GM18502 (cell line): ENCODE measurements at regions not wholly inside any gene's neighbourhood (a gene's known extent, or its start where the extent isn't known, plus 50 kb on each side); places are given as distances from the start of the nearest gene placed in this dataset.
"Not testable (repeated sequence)": the region's sequence is repeated elsewhere in the genome, so short reads cannot be mapped to it uniquely, and the experiment has no call there.

Source experiments
- ATAC-seq: cut with Tn5 transposase; IDR thresholded peaks from one replicate; pipeline ENCODE4 v1.9.1; 2021; ENCODE audit warnings: mild to moderate bottlenecking; ENCODE audit not compliant: unreplicated experiment, poor library complexity

DNA sequence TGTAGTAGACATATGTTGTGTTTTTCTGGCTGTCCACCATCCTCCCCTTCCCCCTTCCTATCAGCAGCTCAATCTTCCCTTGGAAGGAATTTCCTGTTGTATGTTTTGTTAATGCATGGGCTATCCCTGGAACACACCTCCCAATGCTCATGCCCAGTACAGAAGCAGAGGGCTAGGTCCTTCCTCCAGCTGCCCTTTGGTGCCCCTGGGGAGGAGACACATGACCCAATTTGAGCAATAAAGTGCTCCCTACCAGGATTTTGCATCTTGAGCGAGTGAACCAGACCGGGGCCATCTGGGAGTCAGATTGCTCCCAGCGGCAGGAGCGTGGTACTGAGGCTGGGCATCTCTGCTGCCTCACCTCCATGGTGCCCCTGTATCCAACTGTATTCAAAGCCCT lies 141.5 kb upstream of the MED13 start:
- no peak for ATAC-seq

DNA sequence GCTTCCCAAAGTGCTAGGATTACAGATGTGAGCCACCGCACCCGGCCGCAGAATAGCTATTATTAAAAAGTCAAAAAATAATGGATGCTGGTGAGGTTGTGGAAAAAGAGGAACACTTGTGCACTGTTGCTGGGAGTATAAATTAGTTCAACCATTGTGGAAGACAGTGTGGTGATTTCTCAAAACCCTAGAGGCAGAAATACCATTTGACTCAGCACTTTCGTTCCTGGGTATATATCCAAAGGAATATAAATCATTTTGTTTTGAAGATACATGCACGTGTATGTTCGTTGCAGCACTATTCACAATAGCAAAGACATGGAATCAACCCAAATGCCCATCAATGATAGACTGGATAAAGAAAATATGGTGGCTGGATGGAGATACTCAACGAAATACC lies 132.1 kb upstream of the MED13 start:
- not testable (repeated sequence) for ATAC-seq

GRCh38 chr17:62196587-62196986 lies 131.5 kb upstream of the MED13 start:
- not testable (repeated sequence) for ATAC-seq

- no peak for ATAC-seq
Observed at GRCh38 chr17:62194401-62194800, 129.3 kb upstream of the MED13 start.

GRCh38 chr17:62193249-62193648 lies 128.2 kb upstream of the MED13 start:
- no peak for ATAC-seq

GRCh38 chr17:62191390-62192361 lies 126.6 kb upstream of the MED13 start:
- no peak for ATAC-seq

- ATAC-seq = no peak
Observed at GRCh38 chr17:62189377-62189776, 124.3 kb upstream of the MED13 start.

DNA sequence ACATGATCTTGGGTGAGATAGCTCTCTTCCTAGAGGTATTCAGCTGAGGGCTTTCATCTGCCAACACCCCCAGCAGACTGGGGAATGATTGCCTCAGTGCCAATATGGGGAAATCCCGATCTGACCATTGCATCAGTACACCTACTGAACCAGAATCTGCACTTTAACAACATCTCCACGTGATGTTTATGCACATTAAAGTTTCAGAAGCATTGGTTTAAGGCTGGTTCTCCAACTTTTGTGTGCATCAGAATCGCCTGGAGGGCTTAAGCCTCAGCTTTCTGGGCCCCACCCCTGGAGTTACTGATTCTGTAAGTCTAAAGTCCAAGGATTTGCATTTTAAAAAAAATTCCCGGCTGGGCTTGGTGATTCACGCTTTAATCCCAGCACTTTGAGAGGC lies 123.6 kb upstream of the MED13 start:
- ATAC-seq = no peak

DNA sequence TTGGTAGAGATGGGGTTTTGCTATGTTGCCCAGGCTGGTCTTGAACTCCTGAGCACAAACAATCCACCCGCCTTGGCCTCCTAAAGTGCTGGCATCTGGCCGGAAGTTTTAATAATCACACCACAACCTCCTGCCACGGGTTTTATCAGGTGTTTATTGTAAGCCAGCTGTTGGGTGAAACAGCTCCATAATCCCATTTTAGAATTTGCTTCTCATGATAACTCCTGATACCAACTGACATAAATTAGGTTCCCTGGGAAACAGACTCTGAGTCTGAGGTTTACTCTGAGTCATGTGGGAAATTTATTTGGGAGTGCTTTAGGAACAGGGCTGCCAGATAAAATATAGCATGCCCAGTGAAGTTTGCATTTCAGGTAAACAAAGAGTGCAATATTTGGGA lies 122.6 kb upstream of the MED13 start:
- no peak for ATAC-seq

DNA sequence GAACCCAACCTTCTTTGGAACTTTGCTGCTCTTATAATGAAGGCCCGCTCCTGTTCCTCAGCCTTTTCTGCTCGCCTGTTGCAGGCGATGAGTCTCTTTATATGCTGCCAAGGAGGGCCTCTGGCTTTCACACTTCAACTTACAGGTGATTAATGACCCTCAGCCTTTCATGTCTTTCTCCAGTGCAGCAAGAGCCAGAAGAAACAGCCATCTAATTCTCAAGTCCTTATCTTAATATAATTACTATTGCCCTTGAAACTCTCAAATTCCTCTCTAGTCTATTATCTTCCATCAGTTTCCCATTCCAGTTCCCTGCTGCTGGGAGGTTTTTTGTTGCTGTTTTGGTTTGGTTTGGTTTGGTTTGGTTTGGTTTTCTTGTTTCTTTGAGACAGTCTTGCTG lies 121.8 kb upstream of the MED13 start:
- no peak for ATAC-seq

DNA sequence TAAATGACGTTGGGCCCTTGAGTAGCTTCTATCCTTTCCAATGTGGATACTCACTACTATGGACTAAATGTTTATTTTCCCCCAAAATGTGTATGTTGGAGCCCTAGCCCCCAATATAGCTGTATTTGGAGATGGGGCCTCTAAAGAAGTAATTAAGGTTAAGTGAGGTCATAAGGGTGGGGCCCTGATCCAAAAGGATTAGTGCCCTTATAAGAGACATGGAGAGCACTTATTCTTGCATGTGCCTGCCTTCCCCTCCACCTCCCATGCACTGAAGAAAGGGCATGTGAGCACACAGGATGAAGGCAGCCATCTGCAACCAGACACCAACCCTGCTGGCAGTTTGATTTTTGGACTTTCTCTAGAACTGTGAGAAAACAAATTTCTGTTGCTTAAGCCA lies 115.7 kb upstream of the MED13 start:
- no peak for ATAC-seq

DNA sequence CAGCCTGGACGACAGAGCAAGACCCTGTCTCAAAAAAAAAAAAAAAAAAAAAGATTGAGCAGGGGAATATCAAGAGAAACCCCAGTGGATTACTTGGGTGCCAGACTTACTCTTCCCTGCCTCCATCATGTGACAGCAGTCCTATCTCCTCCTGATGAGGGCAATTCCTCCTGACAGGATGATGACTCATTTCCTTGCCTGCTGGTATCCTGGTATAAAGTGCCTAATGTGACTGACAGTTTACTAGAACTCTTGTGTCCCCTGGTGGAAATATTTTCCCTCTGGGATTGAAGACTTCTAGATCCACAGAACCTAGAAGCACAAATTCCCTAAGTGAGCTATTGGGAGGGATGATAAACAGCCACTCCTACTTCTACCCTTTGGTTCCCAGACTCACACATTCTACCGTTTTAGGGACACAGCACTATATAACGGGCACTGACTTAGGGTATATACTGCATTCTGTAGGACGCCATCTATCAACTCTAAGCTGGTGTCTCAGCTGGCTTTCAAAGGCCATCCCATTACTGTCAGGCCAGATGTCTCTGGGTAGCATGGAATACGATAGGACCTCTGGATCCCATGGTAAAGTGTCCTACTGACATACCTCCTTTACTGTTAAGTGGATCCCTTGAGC lies 114.6 kb upstream of the MED13 start:
- no peak for ATAC-seq

DNA sequence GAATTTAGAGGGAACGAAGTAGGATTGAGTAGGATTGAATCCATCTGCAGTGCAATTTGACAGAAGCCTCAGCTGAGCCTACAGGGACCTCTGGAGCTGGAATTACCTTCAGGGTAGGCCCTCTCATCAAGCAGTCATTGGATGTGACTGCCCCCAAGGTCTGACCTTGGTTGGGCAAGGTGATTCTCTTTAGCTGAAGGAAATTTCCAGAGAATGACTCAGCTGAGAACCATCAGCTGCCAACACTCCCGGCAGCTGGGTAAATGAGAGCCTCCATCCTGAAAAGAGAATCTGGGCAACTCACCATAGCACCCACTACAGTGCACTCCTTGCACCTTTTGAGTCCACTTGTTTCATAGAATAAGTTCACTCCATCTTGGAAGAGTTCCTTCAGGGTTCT lies 113.5 kb upstream of the MED13 start:
- ATAC-seq = no peak

GRCh38 chr17:62172492-62173291 lies 107.6 kb upstream of the MED13 start:
- ATAC-seq = no peak

GRCh38 chr17:62167076-62167475 lies 102.0 kb upstream of the MED13 start:
- ATAC-seq = no peak

DNA sequence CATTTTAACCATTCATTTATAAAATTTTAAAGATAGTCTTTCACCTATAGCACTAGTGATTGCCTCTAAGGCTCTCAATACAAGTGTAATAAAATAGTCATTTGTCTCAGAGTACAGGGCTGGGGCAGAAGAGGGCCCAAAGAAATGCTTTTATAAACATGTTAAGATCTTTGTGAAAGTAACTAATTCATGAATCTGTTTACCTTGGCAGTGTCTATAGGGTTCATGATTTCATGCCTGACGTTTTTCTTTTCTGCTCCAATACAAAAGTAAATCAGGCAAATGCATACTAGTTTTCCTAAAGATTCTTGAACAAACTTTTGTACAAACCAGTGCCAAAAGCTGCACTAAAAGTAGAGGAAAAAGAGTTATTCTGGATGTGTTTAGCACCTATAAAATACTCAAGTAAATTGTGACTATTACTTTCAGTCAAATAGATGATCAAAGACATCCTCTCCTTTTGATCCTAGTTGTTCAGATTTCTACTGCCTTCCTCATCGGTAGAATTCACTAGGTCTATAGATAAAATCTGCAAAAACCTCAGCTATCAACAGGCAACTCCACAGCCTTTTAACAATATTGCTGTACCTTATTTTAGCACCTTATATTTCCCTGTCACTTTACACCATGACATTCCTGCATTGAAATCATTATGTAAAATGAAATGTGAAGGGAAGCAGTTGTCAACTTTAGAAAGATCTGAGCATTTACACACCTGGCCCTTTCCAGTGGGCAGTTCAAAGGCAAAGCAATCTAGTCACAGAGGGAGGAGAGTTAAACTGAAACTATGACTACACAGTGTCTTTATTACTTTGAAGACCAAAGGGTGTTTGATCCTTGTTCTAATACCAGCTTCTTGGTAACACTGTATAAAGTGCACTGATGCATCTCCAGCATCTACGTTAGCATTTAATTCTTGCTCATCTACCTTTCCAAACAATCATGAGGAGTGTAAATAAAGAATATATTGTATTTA lies 100.0 kb upstream of the MED13 start:
- no peak for ATAC-seq

- ATAC-seq = no peak
Observed at GRCh38 chr17:62163847-62164246, 98.8 kb upstream of the MED13 start.

DNA sequence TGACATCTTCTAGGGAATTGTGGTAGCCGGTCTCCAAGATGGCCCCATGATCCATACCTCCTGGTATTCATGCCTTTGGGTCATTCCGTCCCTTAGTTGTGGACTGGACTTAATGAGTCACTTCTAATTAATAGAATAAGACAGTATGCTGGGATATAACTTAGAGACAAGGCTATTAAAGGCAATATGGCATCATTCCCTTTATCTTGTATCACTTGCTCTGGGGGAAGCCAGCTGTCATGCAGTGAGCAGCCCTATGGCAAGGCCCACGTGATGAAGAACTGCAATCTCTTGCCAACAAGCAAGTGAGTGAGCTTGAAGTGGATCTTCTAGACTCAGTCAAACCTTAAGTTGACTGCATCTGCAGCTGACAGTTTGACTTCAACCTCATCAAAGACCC lies 97.8 kb upstream of the MED13 start:
- ATAC-seq = no peak

DNA sequence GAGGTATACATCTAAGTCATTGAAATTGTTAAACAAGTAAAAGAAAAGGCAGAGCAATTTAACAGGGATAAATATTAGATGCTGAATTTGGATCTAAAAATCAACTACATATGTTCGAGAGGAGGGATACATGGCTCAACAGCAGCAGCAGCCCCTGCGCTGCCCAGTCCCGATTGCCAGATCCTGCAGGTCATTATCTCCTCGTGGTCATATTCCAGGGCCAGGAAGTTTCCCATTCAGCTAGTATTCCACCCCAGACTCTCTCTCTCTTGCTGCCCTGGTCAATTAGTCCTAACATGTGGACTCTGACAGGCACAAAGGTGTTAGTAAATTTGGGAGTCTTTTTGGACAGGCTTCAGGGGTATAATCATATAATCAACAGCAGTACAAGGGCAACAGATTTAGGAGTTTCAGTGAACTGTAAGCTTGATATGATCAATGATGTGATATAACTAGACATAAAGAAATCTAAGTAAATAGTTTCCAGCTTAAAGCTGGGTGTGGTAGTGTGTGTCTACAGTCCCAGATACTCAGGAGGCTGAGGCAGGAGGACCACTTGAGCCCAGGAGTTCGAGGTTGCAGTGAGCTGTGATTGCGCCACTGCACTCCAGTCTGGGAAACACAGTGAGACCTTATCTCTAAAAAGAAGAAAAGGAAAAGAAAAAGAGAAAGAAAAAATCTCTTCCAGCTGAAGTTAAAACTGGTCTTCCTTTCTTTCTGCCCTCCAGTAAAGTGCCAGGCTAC lies 96.5 kb upstream of the MED13 start:
- ATAC-seq = no peak
